SK-N-SH (cell line): ENCODE measurements at regions not wholly inside any gene's neighbourhood (a gene's known extent, or its start where the extent isn't known, plus 50 kb on each side); places are given as distances from the start of the nearest gene placed in this dataset.

Experiments
- CTCF ChIA-PET: fragments of 300-600, 350-600 bp; formaldehyde crosslinking; extraction: SDS; loops from one replicate; lab custom pipeline; 2021; lab: Yijun Ruan, JAX
- POLR2A ChIA-PET: fragments of 350-600 bp; sonication (Branson Sonifier 250); formaldehyde crosslinking; extraction: SDS; loops from one replicate; lab custom pipeline; 2020; ENCODE audit warnings: antibody characterized with exemption, inconsistent platforms; lab: Yijun Ruan, JAX
- DNase-seq: peaks from one replicate; pipeline ENCODE4 v3.0.0; 2012
- H2AFZ ChIP-seq: fragments of 200-600 bp; sonication (generic); 2 replicates; pipeline ENCODE4 v1.8.1; 2016; ENCODE audit warnings: antibody characterized with exemption, mild to moderate bottlenecking, low read depth
- H3F3A ChIP-seq: fragments of 200-600 bp; sonication (generic); replicated peaks from 2 replicates; pipeline ENCODE3; 2016; ENCODE audit warnings: antibody characterized with exemption, mild to moderate bottlenecking; ENCODE audit not compliant: insufficient read depth
- H3K27ac ChIP-seq, 2 experiments: fragments of 200-500 bp in 1 of 2; fragments of 200-600 bp in 1 of 2; sonication (Bioruptor generic) in 1 of 2; sonication (generic), shearing (Covaris generic) in 1 of 2; 2 replicates each; pipeline versions ENCODE4 v1.5.1 to v1.6.1; 2014 to 2016; ENCODE audit warnings: low read depth in 2 of 2, inconsistent platforms in 1 of 2, low read length in 1 of 2, mild to moderate bottlenecking in 1 of 2, mixed read lengths in 1 of 2
- H3K27me3 ChIP-seq: fragments of 200-600 bp; sonication (generic), shearing (Covaris generic); 2 replicates; pipeline ENCODE4 v1.6.1; 2016; ENCODE audit warnings: mixed run types; ENCODE audit not compliant: insufficient read depth
- H3K36me3 ChIP-seq, 2 experiments: fragments of 200-500 bp in 1 of 2; fragments of 200-600 bp in 1 of 2; sonication (Bioruptor generic) in 1 of 2; sonication (generic) in 1 of 2; replicated peaks in 1 of 2; 2 replicates each; pipeline versions ENCODE3 to v1.5.1; 2014 to 2016; ENCODE audit warnings: low read length in 1 of 2, mild to moderate bottlenecking in 1 of 2; ENCODE audit not compliant: insufficient read depth in 2 of 2, control insufficient read depth in 1 of 2
- H3K4me1 ChIP-seq, 2 experiments: fragments of 200-500 bp in 1 of 2; fragments of 200-600 bp in 1 of 2; sonication (Bioruptor generic) in 1 of 2; sonication (generic), shearing (Covaris generic) in 1 of 2; 2 replicates each; pipeline versions ENCODE4 v1.5.1 to v1.6.1; 2014 to 2016; ENCODE audit warnings: low read depth in 1 of 2, low read length in 1 of 2, mixed run types in 1 of 2; ENCODE audit not compliant: insufficient read depth in 2 of 2, control insufficient read depth in 1 of 2
- H3K4me2 ChIP-seq: fragments of 200-600 bp; sonication (generic), shearing (Covaris generic); 2 replicates; pipeline ENCODE4 v1.6.1; 2017; ENCODE audit warnings: mixed run types
- H3K4me3 ChIP-seq, 2 experiments: fragments of 200-500 bp in 1 of 2; fragments of 200-600 bp in 1 of 2; sonication (Bioruptor generic) in 1 of 2; sonication (generic), shearing (Covaris generic) in 1 of 2; 2 replicates each; pipeline versions ENCODE4 v1.5.1 to v1.8.1; 2014 to 2016; ENCODE audit warnings: low read depth in 2 of 2, inconsistent platforms in 1 of 2, low read length in 1 of 2, mild to moderate bottlenecking in 1 of 2, mixed read lengths in 1 of 2, moderate library complexity in 1 of 2
- H3K79me2 ChIP-seq: fragments of 200-600 bp; sonication (generic); 2 replicates; pipeline ENCODE4 v1.8.1; 2017; ENCODE audit warnings: mild to moderate bottlenecking; ENCODE audit not compliant: insufficient read depth
- H3K9ac ChIP-seq: fragments of 200-600 bp; sonication (generic); 2 replicates; pipeline ENCODE4 v1.6.1; 2017; ENCODE audit warnings: mixed run types
- H3K9me2 ChIP-seq: fragments of 200-600 bp; sonication (generic); 2 replicates; pipeline ENCODE4 v1.6.1; 2017; ENCODE audit warnings: mixed run types
- H3K9me3 ChIP-seq: fragments of 200-600 bp; sonication (generic); 2 replicates; pipeline ENCODE4 v1.6.1; 2017; ENCODE audit warnings: mixed run types, mild to moderate bottlenecking, moderate library complexity
- H4K20me1 ChIP-seq: fragments of 200-600 bp; sonication (generic); 2 replicates; pipeline ENCODE4 v1.6.1; 2017; ENCODE audit warnings: mild to moderate bottlenecking, mixed run types; ENCODE audit not compliant: insufficient read depth
- CTCF ChIP-seq: fragments of 200-600 bp; sonication (generic); IDR thresholded peaks from 2 replicates; pipeline ENCODE4 v1.6.1; 2017; ENCODE audit warnings: antibody characterized with exemption, mild to moderate bottlenecking, moderate library complexity
- ELF1 ChIP-seq: IDR thresholded peaks from 2 replicates; pipeline ENCODE4 v1.4.0; 2012
- EZH2phosphoT487 ChIP-seq: fragments of 200-600 bp; sonication (generic); IDR thresholded peaks from 2 replicates; pipeline ENCODE4 v1.6.1; 2017; ENCODE audit warnings: low read depth, mixed run types, mild to moderate bottlenecking, antibody characterized with exemption, moderate library complexity, borderline replicate concordance
- FOXJ3 ChIP-seq: sonication (generic); formaldehyde crosslinking; IDR thresholded peaks from 2 replicates; pipeline ENCODE4 v1.5.1; 2020; ENCODE audit warnings: mild to moderate bottlenecking, missing genetic modification reagents
- JUND ChIP-seq: IDR thresholded peaks from 2 replicates; pipeline ENCODE4 v1.4.0; 2012
- MEF2A ChIP-seq: IDR thresholded peaks from 2 replicates; pipeline ENCODE4 v1.4.0; 2012; ENCODE audit warnings: low read depth, borderline replicate concordance
- MXI1 ChIP-seq: IDR thresholded peaks from 2 replicates; pipeline ENCODE4 v1.6.1; 2012; ENCODE audit warnings: mild to moderate bottlenecking, low read depth, low read length, improper control_type of control experiment
- NFIC ChIP-seq: IDR thresholded peaks from 2 replicates; pipeline ENCODE4 v1.4.0; 2012; ENCODE audit warnings: borderline replicate concordance
- RCOR1 ChIP-seq: fragments of 150-350 bp; IDR thresholded peaks from 2 replicates; pipeline ENCODE4 v1.6.1; 2017; ENCODE audit warnings: antibody characterized with exemption, low read length
- RXRA ChIP-seq: IDR thresholded peaks from 2 replicates; pipeline ENCODE4 v1.4.0; 2012; ENCODE audit warnings: low read depth, mild to moderate bottlenecking, borderline replicate concordance
- WGBS: methylation state at CpG from one replicate; pipeline ENCODE4 v1.1.6; 2017; ENCODE audit warnings: low lambda C conversion rate; 5-methylcytosine and 5-hydroxymethylcytosine counted together
- TF ChIP-seq, protein P1 (sequence below): IDR thresholded peaks from 2 replicates; pipeline ENCODE4 v1.4.0; 2012; ENCODE audit warnings: low read depth, borderline replicate concordance
- TF ChIP-seq, protein P2 (sequence below): IDR thresholded peaks from 2 replicates; pipeline ENCODE4; 2012
- TF ChIP-seq, protein P3 (sequence below): IDR thresholded peaks from 2 replicates; pipeline ENCODE4 v1.4.0; 2012; ENCODE audit warnings: low read depth, borderline replicate concordance

- ChIA-PET POLR2A (no interaction called here), CTCF (no interaction called here)
- no peak overlapping the region for H3K4me3 ChIP-seq
- H3K4me2 ChIP-seq = peak overlapping the region; percentile 14; the same call in 1 of the 2 replicates
- no peaks in the 10 kb centered on the region for H3K79me2 ChIP-seq
- H3K27ac ChIP-seq = peak overlapping the region in 1 of 2 experiments; percentile 26; a peak in 1 of 4 replicates
- H3K4me1 ChIP-seq = peaks cover 0 to 27% of the 10 kb centered on the region in 2 experiments; a peak in 3 of 4 replicates
- H3K27me3 ChIP-seq = no peaks in the 10 kb centered on the region
- 23% methylated on average over 3 of the region's 3 CpGs for WGBS
- TF ChIP-seq, protein P1, sequence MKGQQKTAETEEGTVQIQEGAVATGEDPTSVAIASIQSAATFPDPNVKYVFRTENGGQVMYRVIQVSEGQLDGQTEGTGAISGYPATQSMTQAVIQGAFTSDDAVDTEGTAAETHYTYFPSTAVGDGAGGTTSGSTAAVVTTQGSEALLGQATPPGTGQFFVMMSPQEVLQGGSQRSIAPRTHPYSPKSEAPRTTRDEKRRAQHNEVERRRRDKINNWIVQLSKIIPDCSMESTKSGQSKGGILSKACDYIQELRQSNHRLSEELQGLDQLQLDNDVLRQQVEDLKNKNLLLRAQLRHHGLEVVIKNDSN = no peak
- TF ChIP-seq, protein P2, sequence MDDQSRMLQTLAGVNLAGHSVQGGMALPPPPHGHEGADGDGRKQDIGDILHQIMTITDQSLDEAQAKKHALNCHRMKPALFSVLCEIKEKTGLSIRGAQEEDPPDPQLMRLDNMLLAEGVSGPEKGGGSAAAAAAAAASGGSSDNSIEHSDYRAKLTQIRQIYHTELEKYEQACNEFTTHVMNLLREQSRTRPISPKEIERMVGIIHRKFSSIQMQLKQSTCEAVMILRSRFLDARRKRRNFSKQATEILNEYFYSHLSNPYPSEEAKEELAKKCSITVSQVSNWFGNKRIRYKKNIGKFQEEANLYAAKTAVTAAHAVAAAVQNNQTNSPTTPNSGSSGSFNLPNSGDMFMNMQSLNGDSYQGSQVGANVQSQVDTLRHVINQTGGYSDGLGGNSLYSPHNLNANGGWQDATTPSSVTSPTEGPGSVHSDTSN = no peak
- TF ChIP-seq MEF2A (no peak), FOXJ3 (CRISPR knock-in tag) (no peak)
- TF ChIP-seq, protein P3, sequence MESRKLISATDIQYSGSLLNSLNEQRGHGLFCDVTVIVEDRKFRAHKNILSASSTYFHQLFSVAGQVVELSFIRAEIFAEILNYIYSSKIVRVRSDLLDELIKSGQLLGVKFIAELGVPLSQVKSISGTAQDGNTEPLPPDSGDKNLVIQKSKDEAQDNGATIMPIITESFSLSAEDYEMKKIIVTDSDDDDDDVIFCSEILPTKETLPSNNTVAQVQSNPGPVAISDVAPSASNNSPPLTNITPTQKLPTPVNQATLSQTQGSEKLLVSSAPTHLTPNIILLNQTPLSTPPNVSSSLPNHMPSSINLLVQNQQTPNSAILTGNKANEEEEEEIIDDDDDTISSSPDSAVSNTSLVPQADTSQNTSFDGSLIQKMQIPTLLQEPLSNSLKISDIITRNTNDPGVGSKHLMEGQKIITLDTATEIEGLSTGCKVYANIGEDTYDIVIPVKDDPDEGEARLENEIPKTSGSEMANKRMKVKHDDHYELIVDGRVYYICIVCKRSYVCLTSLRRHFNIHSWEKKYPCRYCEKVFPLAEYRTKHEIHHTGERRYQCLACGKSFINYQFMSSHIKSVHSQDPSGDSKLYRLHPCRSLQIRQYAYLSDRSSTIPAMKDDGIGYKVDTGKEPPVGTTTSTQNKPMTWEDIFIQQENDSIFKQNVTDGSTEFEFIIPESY = no peak
- H3K9me2 ChIP-seq = no peaks in the 10 kb centered on the region
- H3K9ac ChIP-seq = no peak overlapping the region
- H3K36me3 ChIP-seq = no peaks in the 10 kb centered on the region
- H4K20me1 ChIP-seq = no peaks in the 10 kb centered on the region
- no peak overlapping the region; the same call in 1 of the 2 replicates for H2AFZ ChIP-seq
- H3K9me3 ChIP-seq = no peaks in the 10 kb centered on the region
- DNase-seq = no peak
- peaks cover 44% of the 10 kb centered on the region for H3F3A ChIP-seq
These were observed 110.1 kb upstream of the RXFP2 start for GRCh38 chr13:31629085-31629780.

DNA sequence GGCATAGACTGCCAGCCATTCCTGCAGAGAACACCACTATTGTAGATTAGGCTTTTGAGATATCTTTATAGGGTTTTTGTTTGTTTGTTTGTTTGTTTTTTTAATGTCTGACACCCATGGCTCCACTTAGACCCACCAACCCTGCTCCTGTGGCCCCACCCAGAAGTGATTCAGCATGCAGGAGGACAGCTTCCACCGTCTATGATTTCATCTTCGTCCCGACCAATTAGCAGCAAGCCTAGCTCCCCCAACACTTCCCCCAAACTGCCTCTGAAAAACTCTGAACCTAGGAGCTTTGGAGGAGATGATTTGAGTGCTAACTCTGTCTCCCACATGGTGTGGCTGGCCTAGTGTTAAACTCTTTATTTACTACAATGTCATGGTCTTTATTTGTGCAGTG lies 108.3 kb upstream of the RXFP2 start:
- no peak overlapping the region for H2AFZ ChIP-seq
- no peak for DNase-seq
- CTCF ChIA-PET = interaction anchor here (1.0 kb wide), 1 partner anchor 199 kb away, joined by 3 read pairs; no protein-coding TSS in a partner anchor

More for the DNA sequence above, 108.3 kb upstream of the RXFP2 start:
- H3F3A ChIP-seq = peaks cover 36% of the 10 kb centered on the region
- WGBS = 78% methylated on average over 3 of the region's 3 CpGs
- H3K9ac ChIP-seq = no peak overlapping the region
- no peak overlapping the region for H3K4me3 ChIP-seq
- H4K20me1 ChIP-seq = no peaks in the 10 kb centered on the region
- TF ChIP-seq MEF2A (no peak), RCOR1 (no peak), CTCF (no peak), RXRA (no peak), MXI1 (no peak), EZH2phosphoT487 (no peak), JUND (no peak), ELF1 (no peak), FOXJ3 (CRISPR knock-in tag) (no peak), NFIC (no peak)
- TF ChIP-seq, protein P2 = no peak
- TF ChIP-seq, protein P1 = no peak
- no peaks in the 10 kb centered on the region for H3K9me2 ChIP-seq
- no peak overlapping the region for H3K27ac ChIP-seq
- no peaks in the 10 kb centered on the region for H3K79me2 ChIP-seq
- peaks cover 0 to 20% of the 10 kb centered on the region in 2 experiments; a peak in 2 of 4 replicates for H3K4me1 ChIP-seq
- POLR2A ChIA-PET = no interaction called here
- no peaks in the 10 kb centered on the region for H3K36me3 ChIP-seq
- H3K9me3 ChIP-seq = no peaks in the 10 kb centered on the region
- H3K4me2 ChIP-seq = no peak overlapping the region
- H3K27me3 ChIP-seq = no peaks in the 10 kb centered on the region
